IMR-90 (cell line): ENCODE measurements at regions not wholly inside any gene's neighbourhood (a gene's known extent, or its start where the extent isn't known, plus 50 kb on each side); places are given as distances from the start of the nearest gene placed in this dataset.

Experiments used
- ATAC-seq: fragments of 200-7000 bp; cut with Tn5 transposase; 2 replicates; pipeline ENCODE4 v1.9.1; 2020; ENCODE audit warnings: low read depth, mild to moderate bottlenecking, moderate library complexity
- BruUV-seq: library from RNA; stranded (reverse); fragments of 400-500 nt; replicated peaks from 2 replicates; lab custom pipeline; 2021; lab: Mats Ljungman, UMichigan
- CTCF ChIA-PET: fragments of 300-600 bp; formaldehyde crosslinking; extraction: SDS; loops from one replicate; lab custom pipeline; 2021; ENCODE audit warnings: antibody characterized with exemption; lab: Yijun Ruan, JAX
- POLR2A ChIA-PET: fragments of 300-600 bp; sonication (Branson Sonifier 250); formaldehyde crosslinking; loops from one replicate; lab custom pipeline; 2022; ENCODE audit warnings: antibody characterized with exemption; ENCODE audit not compliant: unreplicated experiment; lab: Charles Lee
- DNase-seq: peaks from one replicate; pipeline ENCODE4 v3.0.0; 2013
- H2AFZ ChIP-seq: replicated peaks from 2 replicates; pipeline ENCODE3; 2013; ENCODE audit warnings: low read length, mild to moderate bottlenecking; ENCODE audit not compliant: poor library complexity
- H2AK5ac ChIP-seq: 2 replicates; pipeline ENCODE4 v1.6.1; 2013; ENCODE audit warnings: low read depth, low read length, inconsistent platforms
- H2AK9ac ChIP-seq: replicated peaks from 2 replicates; pipeline ENCODE3; 2013; ENCODE audit warnings: mild to moderate bottlenecking, low read depth, low read length, moderate library complexity; ENCODE audit not compliant: poor library complexity
- H2BK120ac ChIP-seq: 2 replicates; pipeline ENCODE4 v1.6.1; 2013; ENCODE audit warnings: low read depth, low read length, inconsistent platforms
- H2BK15ac ChIP-seq: 3 replicates; pipeline ENCODE4 v1.6.1; 2013; ENCODE audit warnings: low read depth, low read length, inconsistent platforms
- H2BK20ac ChIP-seq: 2 replicates; pipeline ENCODE4 v1.6.1; 2013; ENCODE audit warnings: low read depth, mild to moderate bottlenecking, inconsistent platforms, low read length, moderate library complexity
- H2BK5ac ChIP-seq: 2 replicates; pipeline ENCODE4 v1.6.1; 2013; ENCODE audit warnings: mild to moderate bottlenecking, low read depth, low read length, inconsistent platforms; ENCODE audit not compliant: poor library complexity, severe bottlenecking
- H3K14ac ChIP-seq: replicated peaks from 2 replicates; pipeline ENCODE4 v1.6.1; 2013; ENCODE audit warnings: low read depth, low read length, inconsistent platforms
- H3K18ac ChIP-seq: 2 replicates; pipeline ENCODE4 v1.6.1; 2013; ENCODE audit warnings: low read depth, low read length, control low read depth
- H3K23ac ChIP-seq: 2 replicates; pipeline ENCODE4 v1.6.1; 2013; ENCODE audit warnings: low read depth, low read length, inconsistent platforms
- H3K27ac ChIP-seq: 2 replicates; pipeline ENCODE4 v1.5.1; 2013; ENCODE audit warnings: mild to moderate bottlenecking, control low read depth, low read length; ENCODE audit not compliant: insufficient read depth
- H3K27me3 ChIP-seq: 2 replicates; pipeline ENCODE4 v1.6.1; 2013; ENCODE audit warnings: low read length; ENCODE audit not compliant: control insufficient read depth, insufficient read depth
- H3K36me3 ChIP-seq: 2 replicates; pipeline ENCODE4 v1.6.1; 2013; ENCODE audit warnings: low read length, mixed read lengths; ENCODE audit not compliant: control insufficient read depth, insufficient read depth
- H3K4ac ChIP-seq: 2 replicates; pipeline ENCODE4 v1.6.1; 2013; ENCODE audit warnings: low read depth, low read length, inconsistent platforms
- H3K4me1 ChIP-seq: 2 replicates; pipeline ENCODE4 v1.6.1; 2013; ENCODE audit warnings: low read length, mixed read lengths; ENCODE audit not compliant: control insufficient read depth, insufficient read depth
- H3K4me2 ChIP-seq: 2 replicates; pipeline ENCODE4 v1.6.1; 2013; ENCODE audit warnings: low read depth, mild to moderate bottlenecking, control low read depth, low read length, moderate library complexity
- H3K4me3 ChIP-seq: 2 replicates; pipeline ENCODE4 v1.5.1; 2013; ENCODE audit warnings: low read depth, mild to moderate bottlenecking, control low read depth, low read length, moderate library complexity; ENCODE audit not compliant: insufficient read depth
- H3K56ac ChIP-seq: 2 replicates; pipeline ENCODE4 v1.6.1; 2013; ENCODE audit warnings: low read length, inconsistent platforms; ENCODE audit not compliant: insufficient read depth; ENCODE audit errors: extremely low read depth
- H3K79me1 ChIP-seq, 2 experiments: 2 replicates each; pipeline ENCODE4 v1.6.1; 2013; ENCODE audit warnings: low read length in 2 of 2, inconsistent platforms in 1 of 2, low read depth in 1 of 2
- H3K9ac ChIP-seq: 2 replicates; pipeline ENCODE4 v1.6.1; 2013; ENCODE audit warnings: low read depth, low read length, control low read depth
- H3K9me1 ChIP-seq: 2 replicates; pipeline ENCODE4 v1.6.1; 2013; ENCODE audit warnings: low read length, inconsistent platforms; ENCODE audit not compliant: insufficient read depth
- H3K9me3 ChIP-seq: 2 replicates; pipeline ENCODE4 v1.6.1; 2013; ENCODE audit warnings: low read length; ENCODE audit not compliant: control insufficient read depth, insufficient read depth
- H4K20me1 ChIP-seq: 2 replicates; pipeline ENCODE4 v1.6.1; 2013; ENCODE audit warnings: low read length, inconsistent platforms; ENCODE audit not compliant: insufficient read depth
- H4K5ac ChIP-seq: 2 replicates; pipeline ENCODE4 v1.6.1; 2013; ENCODE audit warnings: mild to moderate bottlenecking, low read depth, low read length, control low read depth
- H4K8ac ChIP-seq, 2 experiments: 2 replicates each; pipeline ENCODE4 v1.6.1; 2013; ENCODE audit warnings: low read depth in 2 of 2, low read length in 2 of 2, control low read depth in 1 of 2, inconsistent platforms in 1 of 2
- H4K91ac ChIP-seq: 2 replicates; pipeline ENCODE4 v1.6.1; 2013; ENCODE audit warnings: low read depth, low read length, inconsistent platforms; ENCODE audit not compliant: insufficient read depth
- BHLHE40 ChIP-seq: fragments of 150-350 bp; IDR thresholded peaks from 2 replicates; pipeline ENCODE4 v1.6.1; 2016; ENCODE audit warnings: mild to moderate bottlenecking, low read depth, low read length
- CEBPB ChIP-seq: IDR thresholded peaks from 2 replicates; pipeline ENCODE4 v1.6.1; 2012; ENCODE audit warnings: low read depth, low read length, improper control_type of control experiment
- FOS ChIP-seq: fragments of 150-350 bp; IDR thresholded peaks from 2 replicates; pipeline ENCODE4 v1.6.1; 2016; ENCODE audit warnings: low read depth, low read length
- MAFK ChIP-seq: IDR thresholded peaks from 2 replicates; pipeline ENCODE4 v1.6.1; 2012; ENCODE audit warnings: low read depth, low read length, improper control_type of control experiment
- MAZ ChIP-seq: IDR thresholded peaks from 2 replicates; pipeline ENCODE4 v1.6.1; 2012; ENCODE audit warnings: low read depth, mild to moderate bottlenecking, low read length, improper control_type of control experiment, moderate library complexity, borderline replicate concordance
- MXI1 ChIP-seq: IDR thresholded peaks from 2 replicates; pipeline ENCODE4 v1.6.1; 2012; ENCODE audit warnings: low read depth, mild to moderate bottlenecking, low read length, moderate library complexity, borderline replicate concordance
- NFE2L2 ChIP-seq: fragments of 150-350 bp; IDR thresholded peaks from 2 replicates; pipeline ENCODE4 v1.6.1; 2016; ENCODE audit warnings: low read depth, mild to moderate bottlenecking, low read length
- POLR2A ChIP-seq: IDR thresholded peaks from 2 replicates; pipeline ENCODE4 v1.6.1; 2012; ENCODE audit warnings: mild to moderate bottlenecking, low read depth, low read length
- RCOR1 ChIP-seq: IDR thresholded peaks from 2 replicates; pipeline ENCODE4 v1.6.1; 2012; ENCODE audit warnings: mild to moderate bottlenecking, low read length, improper control_type of control experiment; ENCODE audit not compliant: insufficient replicate concordance
- RFX5 ChIP-seq: IDR thresholded peaks from 2 replicates; pipeline ENCODE4 v1.8.0; 2012; ENCODE audit warnings: low read depth, mild to moderate bottlenecking, low read length, moderate library complexity
- SMC3 ChIP-seq: fragments of 150-350 bp; IDR thresholded peaks from 2 replicates; pipeline ENCODE4 v1.6.1; 2016; ENCODE audit warnings: low read depth, mild to moderate bottlenecking, antibody characterized with exemption, low read length, moderate library complexity
- WGBS, 2 experiments: methylation state at CpG; one replicate each; pipeline versions ENCODE4 v1.1.5 to v1.1.7; 2013; ENCODE audit warnings: missing lambda C conversion rate in 2 of 2; ENCODE audit not compliant: insufficient read length in 1 of 2; ENCODE audit errors: extremely low coverage in 2 of 2; 5-methylcytosine and 5-hydroxymethylcytosine counted together
- dilution Hi-C: fragments of 300-500 bp; cut with HindIII; formaldehyde crosslinking; loops from one replicate; pipeline ENCODE4 v1.14.3; 2018; ENCODE audit warnings: low sequenced_read_pairs; ENCODE audit not compliant: unreplicated experiment
- in situ Hi-C: fragments of 300-500 bp; cut with MboI; formaldehyde crosslinking; loops from 3 replicates; pipeline ENCODE4 v1.14.3; 2019; ENCODE audit warnings: low sequenced_read_pairs, inconsistent platforms, mixed read lengths
- intact Hi-C: fragments of 100-400 bp; cut with micrococcal nuclease; formaldehyde crosslinking; loops from 2 replicates; pipeline ENCODE4 v1.10.0; 2022
- TF ChIP-seq, protein P1 (sequence below): fragments of 150-350 bp; IDR thresholded peaks from 2 replicates; pipeline ENCODE4 v1.6.1; 2017; ENCODE audit warnings: mild to moderate bottlenecking, antibody characterized with exemption, low read length, low read depth
- TF ChIP-seq, protein P2 (sequence below): conservative IDR thresholded peaks from 2 replicates; pipeline ENCODE4 v1.5.1; 2012; ENCODE audit warnings: mild to moderate bottlenecking, low read depth, low read length, improper control_type of control experiment
- TF ChIP-seq, protein P3 (sequence below): fragments of 150-350 bp; IDR thresholded peaks from 2 replicates; pipeline ENCODE4 v1.6.1; 2016; ENCODE audit warnings: low read depth, mild to moderate bottlenecking, low read length, moderate library complexity, borderline replicate concordance

DNA sequence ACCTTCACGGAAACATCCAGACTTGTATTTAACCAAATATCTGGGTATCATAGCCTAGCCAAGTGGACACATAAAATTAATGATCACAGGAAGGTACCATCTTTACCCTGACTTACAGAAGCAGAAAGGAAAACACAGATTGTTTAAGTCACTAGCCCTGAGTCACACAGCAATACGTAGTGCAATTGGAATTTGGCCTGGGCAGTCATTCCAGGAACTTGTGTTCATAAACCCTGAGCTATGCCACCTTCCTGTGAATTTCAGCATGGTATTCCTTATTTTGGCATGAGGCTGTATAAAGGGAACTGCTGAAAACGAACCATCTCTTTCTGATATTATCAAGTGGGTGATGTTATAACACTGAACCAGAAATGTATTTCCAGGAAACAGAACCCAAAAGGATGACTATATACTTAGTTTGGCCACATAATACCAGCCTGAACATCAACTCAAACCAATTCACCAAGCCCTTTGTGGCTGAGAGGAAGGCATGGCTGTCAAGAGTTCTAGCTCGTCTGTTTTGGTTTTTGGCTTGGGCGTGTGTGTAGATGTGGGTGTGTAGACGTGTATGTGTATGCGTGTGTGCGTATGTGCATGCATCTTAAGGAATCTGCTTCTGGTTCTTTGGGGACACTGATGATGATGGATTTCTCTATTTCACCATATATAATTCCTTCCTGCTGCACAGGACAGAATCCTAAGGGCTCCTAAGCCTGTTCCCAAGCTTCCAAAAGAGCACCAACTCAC is 533.4 kb upstream of the ID2 start:
- H3K4ac ChIP-seq, result peak overlapping the region; percentile 88
- ChIA-PET POLR2A (no interaction called here), CTCF (interaction anchor here (1.4 kb wide), 1 partner anchor 20 kb away, joined by 4 read pairs; no protein-coding TSS in a partner anchor)
- no peaks in the 10 kb centered on the region for H4K20me1 ChIP-seq
- H2AK9ac ChIP-seq, result no peak overlapping the region
- peaks cover 25% of the 10 kb centered on the region for H3K9me1 ChIP-seq
- BruUV-seq, result no TSS peak
- H3K23ac ChIP-seq, result peak overlapping the region; percentile 28; the same call in 1 of the 2 replicates
- H3K79me1 ChIP-seq, result no peaks in the 10 kb centered on the region
- no peak overlapping the region for H3K56ac ChIP-seq
- peak overlapping the region; percentile 94 for H2BK20ac ChIP-seq
- intact Hi-C loops, result loop anchor here (5.0 to 10.0 kb wide), 2 partner anchors 156 to 534 kb away; partner anchors contain the start of gene ID2
- H4K5ac ChIP-seq, result peak overlapping the region; percentile 75
- H3K18ac ChIP-seq, result peak overlapping the region; percentile 80; the same call in 1 of the 2 replicates
- H4K91ac ChIP-seq, result peak overlapping the region; percentile 85
- no peaks in the 10 kb centered on the region for H3K27me3 ChIP-seq
- H3K9me3 ChIP-seq, result no peaks in the 10 kb centered on the region
- 0 out of 2 replicates have a peak overlapping the region, but pooled peaks have one; percentile 0 for H3K4me2 ChIP-seq
- H3K9ac ChIP-seq, result no peak overlapping the region
- H2BK15ac ChIP-seq, result peak overlapping the region; percentile 84
- peak overlapping the region; percentile 78 for H2BK5ac ChIP-seq
- H2AK5ac ChIP-seq, result peak overlapping the region; percentile 92
- H3K14ac ChIP-seq, result peak overlapping the region; percentile 76
- H3K36me3 ChIP-seq, result no peaks in the 10 kb centered on the region
- DNase-seq (peak; percentile 90), ATAC-seq (peak; percentile 60)
- H2AFZ ChIP-seq, result no peak overlapping the region
- H3K4me3 ChIP-seq, result no peak overlapping the region
- H4K8ac ChIP-seq, result peak overlapping the region; percentile 54 to 68
- dilution Hi-C loops, result no loop called here
- WGBS, 2 experiments, result no CpG with 5 or more reads among the region's 8 CpGs
- H2BK120ac ChIP-seq, result peak overlapping the region; percentile 92
- H3K4me1 ChIP-seq, result peaks cover 23% of the 10 kb centered on the region
- peak overlapping the region; percentile 56 for H3K27ac ChIP-seq
- in situ Hi-C loops, result no loop called here
- TF ChIP-seq CEBPB (no peak), FOS (peak; percentile 72), MXI1 (no peak), MAZ (no peak), NFE2L2 (no peak), MAFK (no peak), POLR2A (no peak), BHLHE40 (0 out of 2 replicates have a peak, but pooled peaks have one; percentile 12), SMC3 (no peak), RFX5 (no peak), RCOR1 (no peak)
- TF ChIP-seq, protein P1, sequence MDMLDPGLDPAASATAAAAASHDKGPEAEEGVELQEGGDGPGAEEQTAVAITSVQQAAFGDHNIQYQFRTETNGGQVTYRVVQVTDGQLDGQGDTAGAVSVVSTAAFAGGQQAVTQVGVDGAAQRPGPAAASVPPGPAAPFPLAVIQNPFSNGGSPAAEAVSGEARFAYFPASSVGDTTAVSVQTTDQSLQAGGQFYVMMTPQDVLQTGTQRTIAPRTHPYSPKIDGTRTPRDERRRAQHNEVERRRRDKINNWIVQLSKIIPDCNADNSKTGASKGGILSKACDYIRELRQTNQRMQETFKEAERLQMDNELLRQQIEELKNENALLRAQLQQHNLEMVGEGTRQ, result no peak
- TF ChIP-seq, protein P2, sequence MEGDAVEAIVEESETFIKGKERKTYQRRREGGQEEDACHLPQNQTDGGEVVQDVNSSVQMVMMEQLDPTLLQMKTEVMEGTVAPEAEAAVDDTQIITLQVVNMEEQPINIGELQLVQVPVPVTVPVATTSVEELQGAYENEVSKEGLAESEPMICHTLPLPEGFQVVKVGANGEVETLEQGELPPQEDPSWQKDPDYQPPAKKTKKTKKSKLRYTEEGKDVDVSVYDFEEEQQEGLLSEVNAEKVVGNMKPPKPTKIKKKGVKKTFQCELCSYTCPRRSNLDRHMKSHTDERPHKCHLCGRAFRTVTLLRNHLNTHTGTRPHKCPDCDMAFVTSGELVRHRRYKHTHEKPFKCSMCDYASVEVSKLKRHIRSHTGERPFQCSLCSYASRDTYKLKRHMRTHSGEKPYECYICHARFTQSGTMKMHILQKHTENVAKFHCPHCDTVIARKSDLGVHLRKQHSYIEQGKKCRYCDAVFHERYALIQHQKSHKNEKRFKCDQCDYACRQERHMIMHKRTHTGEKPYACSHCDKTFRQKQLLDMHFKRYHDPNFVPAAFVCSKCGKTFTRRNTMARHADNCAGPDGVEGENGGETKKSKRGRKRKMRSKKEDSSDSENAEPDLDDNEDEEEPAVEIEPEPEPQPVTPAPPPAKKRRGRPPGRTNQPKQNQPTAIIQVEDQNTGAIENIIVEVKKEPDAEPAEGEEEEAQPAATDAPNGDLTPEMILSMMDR, result no peak
- TF ChIP-seq, protein P3, sequence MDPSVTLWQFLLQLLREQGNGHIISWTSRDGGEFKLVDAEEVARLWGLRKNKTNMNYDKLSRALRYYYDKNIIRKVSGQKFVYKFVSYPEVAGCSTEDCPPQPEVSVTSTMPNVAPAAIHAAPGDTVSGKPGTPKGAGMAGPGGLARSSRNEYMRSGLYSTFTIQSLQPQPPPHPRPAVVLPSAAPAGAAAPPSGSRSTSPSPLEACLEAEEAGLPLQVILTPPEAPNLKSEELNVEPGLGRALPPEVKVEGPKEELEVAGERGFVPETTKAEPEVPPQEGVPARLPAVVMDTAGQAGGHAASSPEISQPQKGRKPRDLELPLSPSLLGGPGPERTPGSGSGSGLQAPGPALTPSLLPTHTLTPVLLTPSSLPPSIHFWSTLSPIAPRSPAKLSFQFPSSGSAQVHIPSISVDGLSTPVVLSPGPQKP, result no peak
